Spleen (tissue), 7 donors: ENCODE measurements at regions not wholly inside any gene's neighbourhood (a gene's known extent, or its start where the extent isn't known, plus 50 kb on each side); places are given as distances from the start of the nearest gene placed in this dataset.

ENCODE experiments used
- CTCF ChIP-seq, 11 experiments: fragments of 200-600 bp in 7 of 11; fragments of 450-650 bp in 4 of 11; sonication (generic) in 4 of 11; IDR thresholded peaks in 8 of 11; conservative IDR thresholded peaks in 3 of 11; 1 replicate in 7 of 11; 2 replicates in 4 of 11; pipeline versions ENCODE4 v1.4.0 to v1.8.0; 2016 to 2021; ENCODE audit warnings: antibody characterized with exemption in 11 of 11, inconsistent platforms in 4 of 11, mild to moderate bottlenecking in 1 of 11
- POLR2A ChIP-seq, 3 donors: fragments of 450-650 bp; IDR thresholded peaks; one replicate each; pipeline ENCODE4 v1.5.1; 2017; ENCODE audit warnings: antibody characterized with exemption in 3 of 3, mild to moderate bottlenecking in 1 of 3
- POLR2AphosphoS5 ChIP-seq, 3 donors: sonication (generic); formaldehyde crosslinking; IDR thresholded peaks; one replicate each; pipeline ENCODE4 v1.5.1; 2017; ENCODE audit warnings: antibody characterized with exemption in 3 of 3
- donor health status: DM: no; HTN: no; CAD: no; lungs with moderate emphysema.
- donor health status: DM: no; HTN: no; CAD: no.
- donor health status: DM: no; HTN: no; CAD: no.

- TF ChIP-seq CTCF (IDR thresholded peaks at IDR 0.05 in 8 of 11, conservative IDR thresholded peaks at IDR 0.05 in 3 of 11) = no peak
- no peak for TF ChIP-seq POLR2A (IDR thresholded peaks at IDR 0.05)
- no peak for TF ChIP-seq POLR2AphosphoS5 (IDR thresholded peaks at IDR 0.05)
Measured at GRCh38 chr7:155154586-155154985, 84.5 kb downstream of the HTR5A start.
